Stimulated activated CD4-positive, alpha-beta T cell treated with anti-CD3 and anti-CD28 coated beads, Interleukin-4, amount 100 ng/mL, for 24 hours (primary cell): ENCODE measurements at regions not wholly inside any gene's neighbourhood (a gene's known extent, or its start where the extent isn't known, plus 50 kb on each side); places are given as distances from the start of the nearest gene placed in this dataset.

Source experiments
- DNase-seq: peaks from one replicate; pipeline ENCODE4 v3.0.0-alpha.2; 2020

DNA sequence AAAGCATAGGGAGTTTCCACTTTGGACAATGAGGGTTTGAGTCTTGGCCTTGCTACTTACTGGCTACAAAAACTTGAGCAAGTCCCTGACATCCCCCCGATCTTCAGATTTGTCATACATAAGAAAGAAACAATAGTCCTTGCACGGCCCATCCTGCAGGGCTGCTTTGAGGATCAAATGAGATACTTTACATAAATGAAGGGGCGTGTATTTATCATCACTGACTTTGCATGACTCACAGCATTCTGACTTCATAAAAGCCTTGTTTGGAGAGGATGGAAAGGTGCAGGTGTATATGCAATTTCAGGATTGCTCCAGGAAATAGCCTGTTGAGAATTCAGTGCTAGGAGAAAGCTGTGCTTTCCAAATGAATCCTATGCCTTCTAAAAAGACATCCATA is 465.0 kb upstream of the MAF start:
- no peak for DNase-seq

GRCh38 chr16:80063713-80064069 is 463.2 kb upstream of the MAF start:
- no peak for DNase-seq

DNA sequence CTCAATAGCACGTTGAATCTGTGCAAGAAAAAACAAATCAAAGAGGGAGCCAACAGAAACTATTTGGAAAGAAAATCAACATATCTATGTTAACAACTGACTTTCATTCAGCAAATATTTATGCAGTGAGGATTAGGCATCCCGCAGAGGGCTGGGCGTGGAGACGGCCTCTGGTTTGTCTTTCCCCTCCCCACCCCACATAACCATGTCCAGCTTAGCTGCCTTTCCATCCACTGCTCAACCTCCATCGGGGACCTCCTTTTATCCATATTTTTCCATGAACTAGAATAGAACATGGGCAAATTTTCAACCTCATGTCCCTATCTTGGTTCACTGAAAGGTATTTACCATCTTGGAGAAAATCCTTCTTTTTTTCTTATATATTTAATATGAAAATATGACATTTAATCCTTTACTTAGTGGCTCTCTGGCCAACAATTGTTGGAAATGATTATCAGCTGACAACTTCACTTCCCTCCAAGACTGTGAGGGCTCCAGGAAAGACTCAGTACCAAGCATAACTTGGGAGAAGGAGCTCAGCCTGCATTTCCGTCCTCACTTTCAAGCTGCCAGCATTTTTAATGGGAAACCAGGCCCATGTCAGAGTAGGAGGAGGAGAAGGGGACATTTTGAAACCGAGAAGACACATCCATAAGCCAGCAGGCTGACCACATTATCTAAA is 462.6 kb upstream of the MAF start:
- DNase-seq, result no peak

DNA sequence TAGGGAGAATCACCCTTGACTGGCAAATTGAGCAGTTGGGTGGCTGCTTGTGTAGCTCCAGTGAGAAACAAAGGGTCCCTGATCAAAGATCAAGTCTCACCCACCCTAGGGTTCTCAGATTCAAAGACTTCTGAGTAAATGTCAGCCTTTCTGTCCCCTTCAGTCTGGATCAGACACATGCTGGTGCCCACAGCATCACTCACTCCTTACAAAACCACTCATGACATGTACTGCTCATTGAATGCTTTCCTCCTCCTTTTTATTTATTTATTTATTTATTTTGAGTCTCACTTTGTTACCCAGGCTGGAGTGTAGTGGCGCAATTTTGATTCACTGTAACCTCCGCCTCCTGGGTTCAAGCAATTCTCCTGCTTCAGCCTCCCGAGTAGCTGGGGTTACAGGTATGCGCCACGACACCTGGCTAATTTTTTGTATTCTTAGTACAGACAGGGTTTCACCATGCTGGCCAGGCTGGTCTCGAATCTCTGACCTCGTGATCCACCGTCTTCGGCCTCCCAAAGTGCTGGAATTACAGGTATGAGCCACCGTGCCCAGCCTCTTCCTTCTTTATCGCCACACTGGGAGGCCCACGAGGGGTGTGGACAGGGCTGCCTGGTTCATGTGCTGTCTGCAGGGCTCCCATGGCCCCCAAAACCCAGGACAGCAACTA is 462.0 kb upstream of the MAF start:
- DNase-seq, result no peak

GRCh38 chr16:80060470-80060869 is 459.9 kb upstream of the MAF start:
- DNase-seq, result no peak

- no peak for DNase-seq
Measured at GRCh38 chr16:80059836-80060235, 459.3 kb upstream of the MAF start.

GRCh38 chr16:80058214-80058613 is 457.7 kb upstream of the MAF start:
- DNase-seq, result no peak

DNA sequence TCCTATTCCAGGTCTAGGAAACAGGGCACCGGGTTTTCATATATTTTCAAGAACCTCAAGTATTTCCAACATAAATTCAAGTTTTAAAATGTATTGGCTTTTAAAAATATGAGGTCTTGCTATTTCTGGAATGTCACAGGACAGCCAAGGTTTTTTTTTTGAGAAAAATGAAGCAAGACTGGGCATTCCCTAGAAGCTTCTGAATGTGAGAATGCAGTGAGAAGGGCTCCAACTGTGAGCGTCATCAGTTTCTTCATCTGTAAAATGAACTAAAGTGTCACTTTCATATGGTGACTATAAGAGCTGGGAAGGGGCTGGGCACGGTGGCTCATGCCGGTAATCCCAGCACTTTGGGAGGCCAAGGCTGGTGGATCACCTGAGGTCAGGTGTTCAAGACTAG is 455.8 kb upstream of the MAF start:
- no peak for DNase-seq

GRCh38 chr16:80055831-80056230 is 455.3 kb upstream of the MAF start:
- DNase-seq, result no peak

- DNase-seq, result no peak
Measured at GRCh38 chr16:80054647-80055046, 454.1 kb upstream of the MAF start.

GRCh38 chr16:80051040-80051439 is 450.5 kb upstream of the MAF start:
- no peak for DNase-seq

DNA sequence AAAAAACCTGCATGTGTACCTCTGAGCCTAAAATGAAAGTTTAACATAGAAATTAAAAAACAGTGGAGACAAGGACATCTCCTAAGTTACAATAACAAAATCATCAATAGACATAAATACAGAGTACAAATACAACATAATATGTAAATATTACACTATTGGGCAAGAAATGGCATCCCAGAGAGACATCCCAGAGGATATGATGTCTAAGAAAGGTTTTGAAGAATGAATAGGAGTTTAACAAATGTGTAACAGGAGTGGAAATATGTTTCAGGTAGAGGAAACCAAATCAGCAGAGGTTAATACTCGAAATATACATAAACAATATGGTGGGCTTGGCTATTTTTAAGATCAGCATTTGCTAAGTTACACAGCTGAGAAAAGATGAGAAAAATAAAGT is 447.7 kb upstream of the MAF start:
- DNase-seq, result no peak

GRCh38 chr16:80047842-80048241 is 447.3 kb upstream of the MAF start:
- DNase-seq, result no peak

- no peak for DNase-seq
Measured at GRCh38 chr16:80046848-80047247, 446.3 kb upstream of the MAF start.

- DNase-seq, result no peak
Measured at GRCh38 chr16:80046261-80046660, 445.7 kb upstream of the MAF start.

DNA sequence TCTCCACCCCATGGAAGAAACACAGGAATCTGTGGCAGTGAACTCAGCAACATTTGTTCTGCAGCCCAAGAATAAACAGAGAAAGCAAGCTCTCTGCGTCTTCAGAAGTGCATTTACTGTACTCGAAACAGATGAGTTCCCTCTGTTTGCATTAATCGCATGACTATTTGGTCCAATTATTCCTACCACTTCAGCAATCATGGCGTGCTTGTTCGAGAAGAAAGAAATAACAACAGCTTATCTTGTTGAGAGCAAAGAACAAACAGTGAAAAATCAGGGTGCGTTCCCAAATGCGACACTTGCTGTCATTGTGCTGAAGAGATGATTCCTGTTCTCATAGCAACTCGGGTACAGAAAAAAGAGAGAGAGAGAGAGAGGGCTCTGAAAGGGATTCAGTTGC is 445.3 kb upstream of the MAF start:
- DNase-seq, result no peak

GRCh38 chr16:80041410-80041809 is 440.9 kb upstream of the MAF start:
- DNase-seq, result no peak

- no peak for DNase-seq
Measured at GRCh38 chr16:80040814-80041213, 440.3 kb upstream of the MAF start.

DNA sequence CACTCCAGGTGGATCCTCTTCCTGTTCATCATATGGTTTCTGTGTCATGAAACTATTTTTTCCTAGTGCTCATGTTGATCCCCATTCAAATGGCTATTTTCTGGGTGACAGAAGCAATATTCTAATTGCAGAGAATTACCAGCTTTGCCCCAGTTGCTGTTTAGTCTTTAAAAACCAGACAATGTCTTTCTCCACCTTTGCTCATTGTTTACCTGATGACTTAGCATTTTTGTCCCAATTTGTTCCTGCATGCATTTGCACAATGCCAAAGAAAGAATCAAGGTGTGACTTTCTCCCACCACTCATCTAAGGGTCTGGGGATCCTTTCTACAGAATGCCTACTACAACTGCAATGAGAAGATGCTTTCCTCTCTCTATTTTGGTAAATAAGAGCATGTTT is 439.9 kb upstream of the MAF start:
- no peak for DNase-seq

- no peak for DNase-seq
Measured at GRCh38 chr16:80039777-80040176, 439.2 kb upstream of the MAF start.

GRCh38 chr16:80038566-80038965 is 438.0 kb upstream of the MAF start:
- no peak for DNase-seq

DNA sequence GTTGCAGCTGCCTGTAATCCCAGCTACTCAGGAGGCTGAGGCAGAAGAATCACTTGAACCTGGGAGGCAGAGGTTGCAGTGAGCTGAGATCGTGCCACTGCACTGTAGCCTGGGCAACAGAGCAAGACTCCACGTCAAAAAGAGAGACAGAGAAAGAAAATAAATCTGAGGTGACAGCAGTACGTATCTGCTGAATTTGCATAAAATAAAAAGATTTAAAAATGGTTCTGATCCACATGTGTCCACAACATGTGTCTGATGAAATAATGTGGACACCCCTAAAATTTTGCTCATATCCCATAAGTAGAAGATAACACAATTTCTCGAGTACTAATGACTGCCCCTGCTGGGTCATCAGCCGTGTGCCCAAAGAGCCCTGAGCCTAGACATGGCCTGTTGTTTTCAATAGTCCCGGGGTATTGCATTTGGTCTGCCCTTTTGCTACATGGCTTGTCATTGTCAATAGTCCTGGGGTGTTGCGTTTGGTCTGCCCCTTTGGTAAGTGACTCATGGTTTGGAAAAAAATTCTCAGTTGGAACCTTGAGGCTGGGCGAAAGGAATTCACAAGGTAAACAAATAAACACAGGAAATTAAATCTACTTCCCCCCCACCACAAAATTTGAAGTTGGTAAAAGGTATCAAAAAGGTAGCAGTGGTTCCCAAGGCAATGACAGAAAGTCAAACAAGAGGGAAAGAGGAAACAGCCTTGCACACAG is 434.6 kb upstream of the MAF start:
- DNase-seq, result no peak

GRCh38 chr16:80034469-80034826 is 433.9 kb upstream of the MAF start:
- no peak for DNase-seq

DNA sequence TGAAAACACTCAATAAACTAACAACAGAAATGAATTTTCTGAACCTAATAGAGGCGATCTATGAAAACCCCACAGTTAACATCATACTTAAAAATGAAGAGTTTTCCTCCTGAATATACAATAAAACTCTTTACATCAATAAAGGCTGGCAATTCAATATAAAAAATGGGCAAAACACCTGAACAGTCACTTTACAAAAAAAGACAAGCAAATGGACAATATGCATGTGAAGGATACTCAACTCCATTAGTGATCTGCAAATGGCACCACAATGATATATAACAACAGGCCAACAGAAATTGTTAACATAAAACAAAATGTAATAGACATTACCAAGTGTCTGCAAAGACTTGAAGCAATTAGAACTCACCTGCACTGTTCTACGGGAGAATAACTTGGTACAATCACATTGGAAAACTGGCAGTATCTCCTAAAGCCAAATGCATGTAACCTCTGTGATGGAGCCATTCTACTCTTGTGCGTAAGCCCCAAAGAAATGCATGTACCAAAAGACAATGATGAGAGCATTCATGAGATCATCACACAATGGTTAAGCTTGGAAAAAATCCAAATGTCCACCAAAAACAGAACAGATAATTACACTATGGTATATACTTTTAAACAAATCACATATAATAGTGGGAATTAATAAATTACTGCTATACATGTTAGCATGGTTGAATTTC is 433.4 kb upstream of the MAF start:
- DNase-seq, result no peak
